HG02943 (cell line): ENCODE measurements at regions not wholly inside any gene's neighbourhood (a gene's known extent, or its start where the extent isn't known, plus 50 kb on each side); places are given as distances from the start of the nearest gene placed in this dataset.

Source experiments
- ATAC-seq: cut with Tn5 transposase; IDR thresholded peaks from one replicate; pipeline ENCODE4 v1.9.1; 2021; ENCODE audit warnings: mild to moderate bottlenecking, low read depth, moderate library complexity; ENCODE audit not compliant: unreplicated experiment

DNA sequence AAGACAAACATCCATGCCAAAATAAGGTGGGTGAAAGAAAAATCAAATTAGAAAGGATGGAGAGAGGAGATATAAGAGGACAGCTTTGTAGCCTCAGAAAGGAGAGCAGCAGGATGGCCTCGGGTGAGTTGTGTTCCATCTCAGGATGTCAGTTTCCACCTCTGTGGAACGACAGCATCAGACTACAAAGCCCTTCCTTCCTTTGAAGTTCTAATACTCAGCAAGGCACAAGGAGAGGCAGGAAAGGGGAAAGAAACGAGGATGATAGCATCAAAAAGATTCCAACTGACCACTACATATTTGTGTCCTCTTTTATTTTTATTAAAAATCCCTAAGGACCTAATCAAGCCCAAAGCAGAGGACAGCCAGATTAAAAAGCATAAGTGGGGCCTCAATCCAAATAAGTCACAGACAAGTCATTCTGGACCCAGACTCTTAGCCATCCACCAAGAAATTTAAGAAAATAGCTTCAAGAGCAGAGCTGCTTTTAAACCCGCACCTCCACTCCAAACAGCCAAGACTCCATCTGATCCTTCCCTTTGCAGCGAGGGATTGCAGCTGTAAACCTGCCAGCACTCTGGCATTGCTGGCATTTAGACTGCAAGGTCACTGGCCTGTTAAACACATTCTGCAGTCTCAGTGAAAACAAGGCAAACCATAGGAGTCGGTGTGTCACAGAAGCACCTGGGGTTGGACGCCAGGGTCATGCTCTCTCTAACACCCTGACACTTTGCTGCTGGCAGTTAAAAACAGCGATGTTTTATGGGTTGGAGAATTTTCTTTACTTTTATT lies 314.5 kb upstream of the CHAC2 start:
- no peak for ATAC-seq

DNA sequence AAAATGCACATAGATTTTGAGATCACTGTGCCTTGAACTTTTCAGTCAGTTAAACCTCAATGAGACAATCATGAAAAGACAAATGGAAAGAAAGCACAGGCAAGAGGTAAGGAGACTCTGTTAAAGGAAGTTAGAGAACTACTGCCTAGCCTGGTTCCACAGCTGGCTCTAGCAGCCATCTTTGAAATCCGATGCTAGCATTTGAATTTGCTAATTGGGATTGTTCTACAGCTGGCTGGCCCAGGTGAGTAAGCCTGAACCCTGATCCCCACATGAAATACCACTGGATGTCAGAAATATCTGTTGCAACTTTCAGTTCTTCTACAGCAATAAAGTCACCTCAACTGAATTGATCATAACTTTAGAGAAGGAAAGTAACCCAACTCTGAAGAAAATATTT lies 315.2 kb upstream of the CHAC2 start:
- no peak for ATAC-seq

DNA sequence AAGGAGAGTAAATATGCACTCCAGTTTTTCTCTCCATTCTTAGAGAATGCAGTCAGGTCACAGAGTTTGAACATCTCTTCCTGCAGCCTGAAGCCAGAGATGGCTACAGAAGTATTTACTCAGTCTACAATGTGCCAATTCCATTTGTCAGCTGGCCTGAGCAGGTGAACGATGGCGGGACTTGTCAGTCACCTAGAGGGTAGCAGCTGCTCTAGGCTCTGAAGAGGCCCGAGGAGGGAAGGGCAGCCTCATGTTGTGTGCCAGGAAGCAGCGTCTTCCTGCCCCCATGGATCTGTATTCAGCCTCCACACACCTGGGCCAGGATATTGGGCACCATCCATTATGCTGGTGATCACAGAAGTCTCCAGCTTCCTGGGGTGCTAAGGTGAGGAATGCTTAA lies 316.7 kb upstream of the CHAC2 start:
- ATAC-seq = no peak

DNA sequence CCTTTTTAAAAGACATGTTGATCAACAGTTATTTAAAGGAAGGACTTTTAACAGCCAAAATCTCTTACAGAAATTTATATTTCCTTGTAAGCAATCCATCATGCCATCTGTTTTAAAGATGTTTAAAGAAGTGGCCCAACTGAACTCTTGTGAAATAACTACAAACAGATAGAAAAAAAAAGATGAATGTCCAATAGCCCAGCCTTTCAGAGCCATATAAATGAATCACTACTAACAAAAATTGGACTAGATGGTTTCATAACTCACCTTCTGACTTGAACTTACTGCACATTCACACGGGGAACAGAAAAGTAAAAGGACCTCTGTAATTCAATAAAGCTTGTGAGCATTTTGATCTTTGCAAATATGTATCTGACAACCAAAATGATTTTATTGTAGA lies 319.0 kb upstream of the CHAC2 start:
- no peak for ATAC-seq

DNA sequence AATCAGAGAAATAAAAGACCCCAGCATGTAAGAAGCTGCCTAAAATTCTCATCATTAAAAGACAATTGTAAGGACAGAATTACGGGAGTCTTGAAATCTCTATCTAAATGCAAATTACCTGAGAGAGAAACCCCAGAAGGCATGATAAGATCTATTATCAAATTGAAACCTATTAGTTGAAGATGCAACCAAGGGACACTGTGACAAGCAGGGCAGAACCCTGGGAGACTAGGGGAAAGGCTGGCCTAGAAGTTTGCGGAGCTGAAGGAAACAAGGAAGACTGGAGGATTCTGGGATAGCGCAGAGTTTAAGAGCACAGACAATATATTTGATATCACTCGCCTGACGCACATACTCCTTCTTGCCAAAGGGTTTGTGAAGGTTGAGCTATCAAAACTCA lies 319.5 kb upstream of the CHAC2 start:
- ATAC-seq = no peak

DNA sequence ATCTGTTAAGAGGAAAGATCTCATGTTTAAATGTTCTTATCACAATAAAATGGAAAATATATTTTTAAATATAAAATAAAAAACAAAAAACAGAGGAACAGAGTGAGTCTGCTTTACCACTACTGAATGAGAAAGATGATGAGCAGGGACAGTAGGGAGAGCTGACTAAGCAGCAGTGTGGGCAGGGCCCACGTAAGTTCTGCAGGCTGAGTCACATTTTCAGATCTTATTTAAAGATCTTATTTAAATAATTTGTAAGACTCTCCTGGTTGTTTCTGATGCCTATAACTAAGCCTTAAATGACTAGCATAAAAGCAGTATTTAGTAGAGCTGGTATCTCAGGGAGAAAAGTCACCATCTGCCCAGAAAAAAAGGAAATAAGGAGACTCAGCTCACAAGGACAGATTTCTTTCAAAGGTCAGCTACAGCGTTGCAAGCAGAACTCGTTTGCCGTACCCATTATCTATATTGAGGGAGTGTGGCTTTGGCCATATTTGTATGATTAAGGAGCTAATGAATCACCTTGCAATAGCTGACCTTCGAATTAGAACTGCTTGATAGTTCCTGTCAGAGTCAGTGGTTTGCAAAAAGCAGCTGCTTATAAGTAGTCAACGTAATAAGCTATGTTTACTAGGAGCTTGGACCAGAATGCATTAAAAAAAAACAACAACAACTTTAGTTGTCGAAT lies 322.1 kb upstream of the CHAC2 start:
- no peak for ATAC-seq

DNA sequence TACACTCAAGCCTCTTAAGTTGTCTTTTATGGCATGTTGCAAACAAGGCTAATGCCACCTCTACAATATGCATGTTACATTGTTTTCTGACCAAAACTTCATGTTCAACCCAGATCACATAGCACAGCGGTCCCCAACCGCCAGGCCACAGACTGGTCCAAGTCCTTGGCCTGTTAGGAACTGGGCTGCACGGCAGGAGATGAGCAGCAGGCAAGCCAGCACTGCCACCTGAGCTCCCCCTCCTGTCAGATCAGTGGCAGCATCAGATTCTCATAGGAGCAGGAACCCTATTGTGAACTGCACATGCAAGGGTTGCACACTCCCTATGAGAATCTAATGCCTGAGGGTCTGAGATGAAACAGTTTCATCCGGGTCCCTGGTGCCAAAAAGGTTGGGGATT lies 324.8 kb upstream of the CHAC2 start:
- ATAC-seq = no peak

DNA sequence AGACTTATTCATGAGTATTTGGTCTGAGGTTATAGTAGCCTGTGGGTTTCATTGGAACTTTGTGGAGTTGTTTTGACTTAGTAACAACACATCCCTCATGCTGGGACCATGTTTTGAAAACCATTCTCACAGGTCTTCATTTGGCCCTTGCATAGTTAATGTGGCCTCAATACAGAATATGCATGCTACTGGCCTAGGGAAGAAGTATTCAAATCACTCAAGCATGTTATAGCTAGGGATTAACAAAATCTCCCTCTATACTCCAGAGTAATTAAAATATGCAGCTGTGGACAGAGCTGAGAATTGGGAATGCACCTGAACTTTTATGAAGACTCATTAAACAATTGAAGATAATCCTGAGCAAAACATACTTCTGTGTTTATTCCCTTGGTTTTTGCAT lies 325.5 kb upstream of the CHAC2 start:
- no peak for ATAC-seq

DNA sequence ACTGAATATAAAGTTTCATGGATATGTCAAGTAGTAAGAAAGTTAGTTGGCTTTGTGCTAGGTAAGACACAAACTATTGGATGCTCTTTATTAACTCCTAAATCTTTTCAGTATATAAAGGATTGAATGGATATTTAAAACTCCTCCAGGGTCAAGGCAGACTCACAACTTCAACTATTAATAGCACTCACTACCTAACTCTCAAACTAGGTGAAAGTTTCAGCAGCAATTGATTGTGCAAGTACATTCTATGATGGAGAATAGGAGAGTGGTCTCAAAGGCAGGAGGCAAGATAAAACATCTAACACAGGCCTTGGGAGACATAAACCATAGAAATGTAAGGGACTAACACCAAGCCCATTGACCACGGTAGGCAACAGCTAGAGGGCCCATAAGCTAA lies 328.9 kb upstream of the CHAC2 start:
- no peak for ATAC-seq

DNA sequence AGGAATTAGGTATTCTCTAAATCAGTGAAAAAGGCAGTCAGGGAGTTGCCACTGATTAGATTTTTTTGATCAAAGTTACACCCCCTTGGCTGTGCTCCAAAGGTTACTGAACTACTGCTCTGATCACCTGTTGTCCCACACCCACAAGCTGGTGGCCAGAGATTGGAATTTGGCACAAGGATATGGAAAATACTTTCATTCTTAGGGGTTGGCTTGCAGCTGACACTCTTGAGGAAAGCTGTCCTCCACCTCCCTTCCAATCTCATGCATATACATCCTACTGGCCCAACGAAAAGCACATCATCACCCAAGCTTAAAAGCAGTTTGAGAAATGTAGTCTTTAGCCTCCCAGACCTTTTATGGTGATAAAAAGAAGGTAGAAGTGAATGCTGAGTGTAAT lies 329.5 kb upstream of the CHAC2 start:
- ATAC-seq = no peak

DNA sequence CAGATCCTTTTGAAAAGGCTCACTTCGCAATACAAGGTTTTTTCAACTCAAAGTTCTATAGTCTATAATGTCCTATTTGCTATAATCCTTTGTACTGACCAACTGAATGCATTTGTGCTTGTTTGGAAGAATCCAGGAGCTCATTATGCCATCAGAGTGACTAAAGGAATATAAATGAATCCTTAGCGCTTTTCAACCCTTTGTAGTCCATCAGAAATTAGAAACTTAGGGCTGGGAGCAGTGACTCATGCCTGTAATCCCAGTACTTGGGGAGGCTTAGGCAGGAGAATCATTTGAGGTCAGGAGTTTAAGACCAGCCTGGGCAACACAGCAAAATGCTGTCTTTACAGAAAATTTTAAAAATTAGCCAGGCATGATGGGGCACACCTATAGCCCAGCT lies 330.2 kb upstream of the CHAC2 start:
- ATAC-seq = no peak

DNA sequence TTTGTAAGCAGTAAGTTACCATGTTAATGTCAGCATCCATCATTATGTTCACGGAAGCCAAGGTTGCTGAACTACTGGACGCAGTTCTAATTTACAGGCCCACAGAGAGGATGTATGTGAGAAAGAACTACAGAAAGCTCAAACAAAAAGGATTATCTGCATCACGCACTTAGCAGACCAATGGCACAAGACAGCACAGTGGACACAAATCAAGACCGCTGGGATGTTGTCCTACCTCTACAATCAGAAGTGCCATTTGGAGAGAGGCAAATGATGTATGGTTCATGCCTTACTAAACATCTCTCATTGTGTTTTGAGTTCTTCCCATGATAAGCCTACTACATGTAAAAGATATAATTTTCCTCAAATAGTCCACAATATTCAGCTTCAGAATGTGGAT lies 330.7 kb upstream of the CHAC2 start:
- no peak for ATAC-seq

DNA sequence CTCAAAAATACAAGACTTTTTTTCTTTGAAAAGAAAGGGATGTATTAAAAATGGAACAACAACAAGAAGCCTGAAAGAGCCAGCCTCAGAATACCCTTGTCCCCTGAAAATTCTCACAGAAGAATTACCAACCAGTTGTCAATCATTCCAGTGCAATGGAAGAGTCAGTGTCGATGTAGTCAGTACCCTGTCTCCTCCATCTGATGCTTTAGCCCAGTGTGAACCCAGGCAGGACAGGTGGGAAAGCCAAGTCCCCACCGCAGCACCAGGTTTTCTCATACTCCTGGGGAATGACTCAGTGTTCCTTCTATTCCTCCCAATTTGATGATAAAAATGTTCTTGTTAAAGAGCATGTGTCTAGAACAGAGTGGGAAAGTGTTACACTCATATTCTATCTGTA lies 332.0 kb upstream of the CHAC2 start:
- no peak for ATAC-seq

DNA sequence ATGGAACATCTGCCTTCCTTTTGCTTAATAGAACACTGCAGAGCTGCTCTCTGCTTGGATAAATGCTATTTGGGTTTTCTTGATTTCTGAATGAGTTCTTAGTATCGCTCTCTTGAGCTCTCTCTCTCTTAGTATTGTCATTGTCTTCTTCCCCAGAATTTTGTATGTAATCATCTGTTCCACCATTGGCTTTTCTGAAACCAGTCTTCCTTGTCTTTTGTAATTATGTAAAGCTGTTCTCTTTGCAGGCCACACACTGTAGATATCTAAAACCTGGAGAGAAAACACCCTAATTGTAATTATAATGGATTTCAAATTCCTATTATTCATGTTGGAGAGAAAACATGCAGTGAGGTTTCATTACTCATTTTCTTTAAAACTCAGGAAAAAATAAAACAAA lies 333.1 kb upstream of the CHAC2 start:
- ATAC-seq = no peak

DNA sequence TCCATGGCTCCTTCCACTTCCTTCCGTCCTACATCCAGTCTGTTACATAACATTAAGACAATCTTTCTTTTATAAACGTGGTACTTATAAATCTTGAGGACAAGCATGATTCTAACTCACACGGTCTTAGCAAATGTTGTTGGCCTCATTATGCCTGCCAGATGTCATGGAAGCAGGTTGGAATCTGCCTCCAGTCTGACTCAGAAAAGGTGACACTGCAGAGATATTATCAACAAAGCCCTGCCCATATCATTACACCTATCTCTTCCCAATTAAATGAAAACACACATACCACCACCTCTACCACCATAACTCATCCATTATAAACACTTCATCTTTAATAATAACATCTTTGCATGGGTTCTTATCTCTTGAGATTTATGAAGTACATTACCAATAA lies 334.7 kb upstream of the CHAC2 start:
- ATAC-seq = no peak

DNA sequence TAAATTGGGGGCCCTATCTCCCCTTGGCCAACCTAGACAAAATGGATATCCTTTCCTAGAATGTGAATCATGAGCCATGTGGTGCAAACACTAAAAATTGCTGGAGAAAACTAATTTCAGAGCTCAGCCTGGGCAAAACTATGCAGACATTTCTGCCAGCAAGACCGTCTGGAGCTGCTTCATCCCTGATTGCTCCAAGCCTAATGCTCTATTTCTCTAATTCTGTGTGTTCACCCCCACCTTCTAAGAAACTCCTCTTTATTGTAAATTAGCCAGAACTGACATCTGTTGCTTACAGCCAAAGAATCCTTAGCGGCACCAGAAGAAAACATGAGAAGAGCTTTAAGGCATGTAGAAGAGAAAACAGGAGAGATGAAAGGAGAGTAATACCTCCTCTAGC lies 337.7 kb upstream of the CHAC2 start:
- no peak for ATAC-seq

DNA sequence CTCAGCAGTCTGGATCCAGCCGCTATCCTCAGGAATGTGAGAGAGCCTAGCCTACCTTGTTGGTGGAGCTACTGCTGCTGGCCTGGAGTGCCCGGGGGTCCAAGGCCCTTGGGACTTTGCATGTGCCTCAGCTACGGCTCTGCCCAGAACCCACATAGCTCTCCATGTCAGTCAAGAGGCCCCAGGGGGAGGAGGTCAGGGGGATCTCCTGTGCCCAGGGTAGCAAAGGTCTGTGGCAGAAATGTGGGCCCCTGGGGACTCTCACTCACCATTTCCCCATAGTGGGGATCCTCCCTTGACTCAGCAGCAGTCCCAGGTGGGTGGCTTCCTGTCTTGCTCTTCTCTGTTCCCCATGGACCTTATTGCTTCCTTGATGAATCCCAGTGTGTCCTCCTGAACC lies 342.7 kb upstream of the CHAC2 start:
- ATAC-seq = peak; percentile 51

DNA sequence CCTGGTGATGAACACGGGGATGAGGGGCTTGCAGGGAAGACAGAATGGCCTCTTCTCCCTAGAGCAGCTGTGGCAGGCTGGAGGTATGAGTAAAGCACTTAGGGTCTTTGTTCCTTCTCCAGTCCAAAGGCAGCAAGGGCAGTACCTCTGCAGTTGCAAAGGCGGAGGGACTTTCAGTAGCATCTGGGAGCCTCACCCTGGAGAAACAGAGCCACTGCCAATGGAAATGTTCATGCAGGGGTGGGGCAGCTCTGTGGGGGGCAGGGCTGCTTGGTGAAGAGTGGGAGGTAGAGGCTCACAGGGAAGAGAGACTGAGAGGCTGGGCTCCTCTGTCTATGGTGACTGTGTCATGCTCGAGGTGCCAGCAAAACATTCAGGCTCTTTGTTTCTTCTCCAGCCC lies 344.1 kb upstream of the CHAC2 start:
- ATAC-seq = no peak

DNA sequence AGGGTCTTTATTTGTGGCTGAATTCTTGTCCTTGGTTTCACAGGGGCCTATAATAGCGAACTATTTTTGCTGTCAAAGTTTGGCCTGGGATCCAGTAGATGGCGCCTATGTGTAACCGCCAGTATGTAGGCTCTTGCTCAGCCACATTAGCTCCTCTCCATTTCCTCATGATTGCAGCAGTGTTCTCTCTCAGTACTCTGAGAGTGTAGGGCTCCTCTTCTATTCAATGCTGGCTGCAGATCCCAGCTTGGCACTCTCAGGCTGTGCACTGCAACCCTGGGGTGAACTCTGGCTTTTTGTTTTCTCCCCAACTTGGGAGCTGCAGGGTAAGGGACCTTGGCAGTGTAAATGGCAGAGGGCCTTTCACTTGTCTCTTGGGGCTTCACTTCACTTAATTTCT lies 344.6 kb upstream of the CHAC2 start:
- peak; percentile 71 for ATAC-seq

DNA sequence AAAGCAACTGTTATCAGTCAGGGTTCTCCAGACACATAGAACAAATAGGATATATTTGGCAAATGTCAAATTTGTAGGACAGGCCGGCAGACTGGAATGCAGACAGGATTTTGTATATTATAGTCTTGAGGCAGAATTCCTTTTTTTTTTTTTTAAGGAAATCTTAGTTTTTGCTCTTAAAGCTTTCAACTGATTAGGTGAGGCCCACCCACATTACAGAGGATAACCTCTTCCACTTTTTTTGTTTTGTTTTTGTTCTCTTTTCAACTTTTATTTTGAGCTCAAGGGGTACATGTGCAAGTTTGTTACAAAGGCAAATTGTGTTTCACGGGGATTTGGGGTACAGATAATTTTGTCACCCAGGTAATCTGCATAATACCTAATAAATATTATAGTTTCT lies 350.2 kb upstream of the CHAC2 start:
- no peak for ATAC-seq

DNA sequence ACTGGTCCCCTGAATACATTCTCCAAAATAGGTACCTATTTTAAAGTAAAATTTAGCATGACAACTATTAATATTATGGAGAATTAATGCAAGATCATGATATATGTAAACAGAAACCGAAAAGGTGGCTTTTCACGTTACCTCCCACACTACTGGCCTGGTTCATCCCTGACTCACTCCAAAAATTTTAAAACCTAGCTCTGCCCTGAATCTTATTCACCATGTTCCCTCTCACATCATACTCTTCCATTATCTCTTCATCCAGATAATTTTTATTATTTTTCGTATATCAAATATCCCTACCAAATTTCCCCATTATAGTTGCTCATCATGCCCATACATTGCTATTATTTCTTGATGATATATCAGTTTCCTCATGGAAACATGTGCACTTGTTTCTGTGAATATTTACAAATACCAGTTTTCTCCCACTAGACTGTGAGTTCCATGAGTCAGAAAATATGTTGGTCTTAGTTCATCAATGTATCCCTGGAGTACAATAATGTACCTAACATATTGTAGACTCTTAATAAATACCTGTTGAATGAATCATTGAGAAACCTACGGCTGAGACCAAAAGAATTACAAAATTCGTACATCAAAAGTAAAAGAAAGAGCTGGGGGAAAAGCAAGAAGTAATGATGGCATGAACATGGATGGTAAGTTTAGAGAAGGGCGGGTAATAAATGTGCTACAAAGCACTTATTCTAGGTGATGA lies 360.1 kb upstream of the CHAC2 start:
- no peak for ATAC-seq
